ENCODE measurements at regions not wholly inside any gene's neighbourhood (a gene's known extent, or its start where the extent isn't known, plus 50 kb on each side); places are given as distances from the start of the nearest gene placed in this dataset.

DNA sequence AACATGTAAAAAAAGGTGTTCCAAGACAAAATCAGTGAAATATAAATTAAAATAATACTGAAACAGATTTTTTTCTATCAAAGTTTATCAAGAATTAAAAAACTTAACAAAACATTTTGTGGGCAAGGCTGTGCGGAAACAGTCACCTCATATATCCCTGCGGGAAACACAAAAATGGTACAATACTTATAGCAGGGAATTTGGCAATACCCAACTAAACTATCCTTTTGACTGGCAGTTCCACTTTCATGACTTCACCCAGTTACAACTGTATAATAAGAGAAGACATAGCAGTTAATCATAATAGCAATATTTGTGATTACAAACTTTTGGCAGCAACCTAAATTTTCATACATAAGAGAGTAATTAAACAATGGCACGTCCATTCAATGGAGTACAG, 121.5 kb upstream of the EGLN3 start:
- Histone ChIP-seq H3K27ac (ENCODE audit: low read length) (no peak overlapping the region), H3K4me3 (ENCODE audit: low read length) (no peak overlapping the region), H3K36me3 (ENCODE audit: insufficient read depth, low read length) (no peaks in the 10 kb centered on the region), H3K79me2 (replicated peaks; ENCODE audit: insufficient read depth, low read length) (no peaks in the 10 kb centered on the region), H3K4me2 (ENCODE audit: low read length) (no peak overlapping the region), H4K20me1 (ENCODE audit: insufficient read depth) (no peaks in the 10 kb centered on the region), H3K9me2 (ENCODE audit: insufficient read depth, low read length) (no peaks in the 10 kb centered on the region), H3K9me3 (ENCODE audit: low read length) (no peaks in the 10 kb centered on the region), H3K27me3 (ENCODE audit: insufficient read depth, low read depth, low read length) (no peaks in the 10 kb centered on the region), H3K9ac (ENCODE audit: low read length) (no peak overlapping the region), H2AFZ (ENCODE audit: low read depth, low read length) (no peak overlapping the region), H3F3A (ENCODE audit: insufficient read depth, low read length, poor library complexity, severe bottlenecking) (no peaks in the 10 kb centered on the region)
- no peak for TF ChIP-seq RAD21 (conservative IDR thresholded peaks at IDR 0.05)
- TF ChIP-seq SMC3 (conservative IDR thresholded peaks at IDR 0.05; ENCODE audit: poor library complexity): no peak
- no peak for TF ChIP-seq POLR2AphosphoS5 (IDR thresholded peaks at IDR 0.05)

DNA sequence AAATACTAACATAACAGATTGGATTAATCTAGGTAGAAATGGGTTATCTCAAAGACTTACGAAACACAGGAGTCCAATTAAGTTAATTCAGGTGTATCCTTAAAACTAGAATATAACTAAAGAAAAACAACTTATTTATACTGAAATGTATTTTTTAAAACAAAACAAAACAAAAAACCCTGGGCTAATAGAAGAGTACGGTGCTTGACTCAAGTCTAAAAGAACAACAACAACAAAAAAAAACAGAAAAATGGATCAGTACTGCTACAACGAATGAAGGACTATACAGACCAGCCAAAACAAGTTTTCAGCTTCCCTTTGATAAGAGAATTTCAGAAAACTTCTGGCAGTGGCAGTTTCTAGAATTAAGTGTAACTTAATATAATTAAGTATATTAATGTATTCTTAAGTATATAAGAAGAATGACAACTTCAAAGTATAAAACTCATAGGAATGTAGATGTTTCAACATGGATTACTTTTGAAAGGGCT, 120.1 kb upstream of the EGLN3 start:
- Histone ChIP-seq H2AFZ (ENCODE audit: low read depth, low read length) (no peak overlapping the region), H4K20me1 (ENCODE audit: insufficient read depth) (no peaks in the 10 kb centered on the region), H3K36me3 (ENCODE audit: insufficient read depth, low read length) (no peaks in the 10 kb centered on the region), H3K9ac (ENCODE audit: low read length) (no peak overlapping the region), H3K27ac (ENCODE audit: low read length) (no peak overlapping the region), H3K4me3 (ENCODE audit: low read length) (no peak overlapping the region), H3K9me3 (ENCODE audit: low read length) (no peaks in the 10 kb centered on the region), H3K79me2 (replicated peaks; ENCODE audit: insufficient read depth, low read length) (no peaks in the 10 kb centered on the region), H3K4me2 (ENCODE audit: low read length) (no peak overlapping the region), H3K27me3 (ENCODE audit: insufficient read depth, low read depth, low read length) (no peaks in the 10 kb centered on the region), H3F3A (ENCODE audit: insufficient read depth, low read length, poor library complexity, severe bottlenecking) (no peaks in the 10 kb centered on the region), H3K9me2 (ENCODE audit: insufficient read depth, low read length) (no peaks in the 10 kb centered on the region)
- no peak for TF ChIP-seq SMC3 (conservative IDR thresholded peaks at IDR 0.05; ENCODE audit: poor library complexity)
- TF ChIP-seq POLR2AphosphoS5 (IDR thresholded peaks at IDR 0.05): no peak
- no peak for TF ChIP-seq RAD21 (conservative IDR thresholded peaks at IDR 0.05)
- TF ChIP-seq EZH2 (IDR thresholded peaks at IDR 0.05; ENCODE audit: borderline replicate concordance, insufficient read depth, low read length, poor library complexity, severe bottlenecking): no peak
- TF ChIP-seq, protein P1, sequence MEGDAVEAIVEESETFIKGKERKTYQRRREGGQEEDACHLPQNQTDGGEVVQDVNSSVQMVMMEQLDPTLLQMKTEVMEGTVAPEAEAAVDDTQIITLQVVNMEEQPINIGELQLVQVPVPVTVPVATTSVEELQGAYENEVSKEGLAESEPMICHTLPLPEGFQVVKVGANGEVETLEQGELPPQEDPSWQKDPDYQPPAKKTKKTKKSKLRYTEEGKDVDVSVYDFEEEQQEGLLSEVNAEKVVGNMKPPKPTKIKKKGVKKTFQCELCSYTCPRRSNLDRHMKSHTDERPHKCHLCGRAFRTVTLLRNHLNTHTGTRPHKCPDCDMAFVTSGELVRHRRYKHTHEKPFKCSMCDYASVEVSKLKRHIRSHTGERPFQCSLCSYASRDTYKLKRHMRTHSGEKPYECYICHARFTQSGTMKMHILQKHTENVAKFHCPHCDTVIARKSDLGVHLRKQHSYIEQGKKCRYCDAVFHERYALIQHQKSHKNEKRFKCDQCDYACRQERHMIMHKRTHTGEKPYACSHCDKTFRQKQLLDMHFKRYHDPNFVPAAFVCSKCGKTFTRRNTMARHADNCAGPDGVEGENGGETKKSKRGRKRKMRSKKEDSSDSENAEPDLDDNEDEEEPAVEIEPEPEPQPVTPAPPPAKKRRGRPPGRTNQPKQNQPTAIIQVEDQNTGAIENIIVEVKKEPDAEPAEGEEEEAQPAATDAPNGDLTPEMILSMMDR (IDR thresholded peaks at IDR 0.05; ENCODE audit: poor library complexity, severe bottlenecking): no peak
- TF ChIP-seq TAF1 (IDR thresholded peaks at IDR 0.05; ENCODE audit: low read depth): no peak

DNA sequence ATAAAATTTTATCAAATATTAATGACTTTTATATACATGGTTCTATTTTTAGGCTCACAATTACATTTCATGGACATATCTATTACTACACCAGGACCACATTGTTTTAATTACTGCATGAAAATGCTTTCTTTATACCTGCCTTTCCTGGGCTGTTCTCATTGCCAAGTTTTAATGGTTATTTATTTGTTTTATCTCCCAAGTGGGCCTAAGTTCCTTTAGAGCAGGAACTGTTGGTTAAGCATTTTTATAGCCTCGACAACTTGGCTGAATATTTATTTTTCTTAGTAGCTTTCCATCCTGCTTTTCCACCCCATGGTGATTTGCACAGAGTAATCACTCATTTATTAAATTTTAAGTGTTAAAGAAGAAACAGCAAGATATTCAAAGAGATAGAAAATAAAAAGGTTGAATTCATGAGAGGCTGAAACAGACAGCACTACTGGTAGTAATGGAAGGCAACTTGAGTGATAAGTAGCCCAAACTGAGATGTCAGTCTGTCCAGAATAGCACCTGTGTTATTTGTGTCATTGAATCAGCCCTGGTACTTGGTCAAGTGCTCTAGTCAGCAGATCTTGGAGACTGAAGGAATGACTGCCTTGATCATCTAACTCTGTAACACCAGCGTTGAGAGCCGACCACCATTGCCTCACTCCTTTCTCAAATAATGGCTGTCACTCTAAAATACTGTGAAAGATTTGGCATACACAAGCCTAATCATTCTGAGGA, 119.1 kb upstream of the EGLN3 start:
- H2AFZ ChIP-seq (ENCODE audit: low read depth, low read length): no peak overlapping the region
- no peaks in the 10 kb centered on the region for H3K27me3 ChIP-seq (ENCODE audit: insufficient read depth, low read depth, low read length)
- no peaks in the 10 kb centered on the region for H3K79me2 ChIP-seq (replicated peaks; ENCODE audit: insufficient read depth, low read length)
- no peak overlapping the region for H3K4me2 ChIP-seq (ENCODE audit: low read length)
- H3K9me3 ChIP-seq (ENCODE audit: low read length): no peaks in the 10 kb centered on the region
- H3F3A ChIP-seq (ENCODE audit: insufficient read depth, low read length, poor library complexity, severe bottlenecking): no peaks in the 10 kb centered on the region
- H3K4me3 ChIP-seq (ENCODE audit: low read length): no peak overlapping the region
- no peaks in the 10 kb centered on the region for H3K9me2 ChIP-seq (ENCODE audit: insufficient read depth, low read length)
- H3K36me3 ChIP-seq (ENCODE audit: insufficient read depth, low read length): no peaks in the 10 kb centered on the region
- H4K20me1 ChIP-seq (ENCODE audit: insufficient read depth): no peaks in the 10 kb centered on the region
- no peak overlapping the region for H3K27ac ChIP-seq (ENCODE audit: low read length)
- TF ChIP-seq EZH2 (IDR thresholded peaks at IDR 0.05; ENCODE audit: borderline replicate concordance, insufficient read depth, low read length, poor library complexity, severe bottlenecking) (no peak), RAD21 (conservative IDR thresholded peaks at IDR 0.05) (no peak), TAF1 (IDR thresholded peaks at IDR 0.05; ENCODE audit: low read depth) (no peak), MXI1 (conservative IDR thresholded peaks at IDR 0.05; ENCODE audit: poor library complexity, severe bottlenecking) (no peak)
- no peak overlapping the region for H3K9ac ChIP-seq (ENCODE audit: low read length)
